ENCODE measurements at regions not wholly inside any gene's neighbourhood (a gene's known extent, or its start where the extent isn't known, plus 50 kb on each side); places are given as distances from the start of the nearest gene placed in this dataset.

- DNase-seq, result no peak
Measured at GRCh38 chr4:31999848-32000247, 1279.7 kb downstream of the PCDH7 start.

- no peak for DNase-seq
Measured at GRCh38 chr4:32000846-32001488, 1280.8 kb downstream of the PCDH7 start.

- no peak for DNase-seq
Measured at GRCh38 chr4:32002037-32002747, 1282.0 kb downstream of the PCDH7 start.

DNA sequence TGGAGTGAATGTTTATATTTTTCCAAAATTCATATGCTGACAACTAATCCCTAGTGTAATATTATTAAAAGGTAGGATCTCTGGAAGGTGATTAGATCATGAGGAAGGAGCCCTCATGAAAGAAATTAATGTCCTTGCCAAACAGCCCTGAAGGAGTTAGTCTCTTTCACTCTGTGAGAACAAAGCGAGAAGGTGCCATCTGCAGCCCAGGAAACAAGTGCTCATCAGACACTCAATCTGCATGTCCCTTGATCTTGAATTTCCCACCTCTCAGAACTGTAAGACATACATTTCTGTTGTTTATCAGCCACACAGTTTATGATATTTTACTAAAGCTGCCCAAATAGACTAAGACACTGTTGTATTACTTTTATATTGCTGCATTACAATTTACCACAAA is 1283.4 kb downstream of the PCDH7 start:
- no peak for DNase-seq

- no peak for DNase-seq
Measured at GRCh38 chr4:32010221-32010620, 1290.1 kb downstream of the PCDH7 start.

GRCh38 chr4:32022071-32022470 is 1301.9 kb downstream of the PCDH7 start:
- no peak for DNase-seq

- no peak for DNase-seq
Measured at GRCh38 chr4:32025851-32026459, 1305.8 kb downstream of the PCDH7 start.

DNA sequence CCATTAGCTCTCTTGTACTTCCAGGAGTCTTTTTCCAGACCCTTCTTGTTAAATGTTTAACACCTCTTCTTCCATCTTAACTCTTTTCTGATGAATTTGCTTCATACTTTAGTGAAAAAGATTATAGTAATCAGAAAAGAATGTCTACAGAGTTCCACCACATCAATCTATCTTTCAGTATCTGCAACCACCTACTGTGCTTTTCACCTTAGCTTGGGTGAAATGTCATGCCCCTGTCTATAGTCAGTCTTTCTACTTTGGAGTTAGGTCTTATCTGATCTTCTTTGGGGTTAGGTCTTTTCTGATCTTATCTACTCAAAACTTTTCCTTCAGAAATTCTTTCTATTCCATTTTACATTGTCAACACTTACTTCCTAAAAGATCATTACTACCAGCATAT is 1310.2 kb downstream of the PCDH7 start:
- no peak for DNase-seq

GRCh38 chr4:32031026-32031425 is 1310.9 kb downstream of the PCDH7 start:
- no peak for DNase-seq

DNA sequence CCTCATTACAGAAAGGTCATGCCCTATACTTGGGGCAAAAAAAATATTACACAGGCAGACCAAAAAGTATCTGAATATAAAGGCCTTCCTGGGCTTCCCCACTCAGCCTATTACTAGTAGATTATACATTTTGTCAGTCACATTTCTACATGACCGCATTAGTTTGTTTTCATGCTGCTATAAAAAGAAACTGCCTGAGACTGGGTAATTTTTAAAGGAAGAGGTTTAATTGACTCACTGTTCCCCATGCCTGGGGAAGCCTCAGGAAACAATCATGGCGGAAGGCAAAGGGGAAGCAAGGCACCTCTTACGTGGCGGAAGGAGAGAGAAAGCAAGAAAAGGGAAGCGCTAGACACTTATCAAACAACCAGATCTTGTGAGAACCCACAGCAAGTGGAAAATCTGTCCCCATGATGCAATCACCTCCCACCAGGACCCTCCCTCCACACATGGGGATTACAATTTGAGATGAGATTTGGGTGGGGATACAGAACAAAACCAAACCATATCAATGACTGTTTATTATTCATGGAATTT is 1312.0 kb downstream of the PCDH7 start:
- no peak for DNase-seq

- DNase-seq, result no peak
Measured at GRCh38 chr4:32037399-32037798, 1317.2 kb downstream of the PCDH7 start.

- DNase-seq, result no peak
Measured at GRCh38 chr4:32042486-32043247, 1322.5 kb downstream of the PCDH7 start.

DNA sequence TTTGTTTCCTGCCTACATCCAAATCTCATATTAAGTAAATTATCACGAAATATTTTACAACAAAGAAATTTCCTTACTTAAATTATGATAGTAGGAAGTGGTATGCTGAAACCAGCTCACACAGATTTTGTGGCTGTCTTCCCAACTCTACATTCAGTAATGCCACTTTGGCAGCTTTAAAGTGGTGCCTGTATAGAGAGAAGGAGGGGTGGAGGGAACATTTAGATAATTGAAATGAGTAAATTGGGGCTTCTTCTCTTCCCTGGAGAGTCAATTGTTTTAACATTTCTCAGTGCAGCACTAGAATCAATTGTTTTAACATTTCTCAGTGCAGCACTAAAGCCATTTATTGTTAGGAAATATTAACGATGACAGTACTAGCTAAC is 1323.1 kb downstream of the PCDH7 start:
- DNase-seq, result no peak

- DNase-seq, result no peak
Measured at GRCh38 chr4:32061916-32062315, 1341.7 kb downstream of the PCDH7 start.

GRCh38 chr4:32073542-32073941 is 1353.4 kb downstream of the PCDH7 start:
- DNase-seq, result no peak

DNA sequence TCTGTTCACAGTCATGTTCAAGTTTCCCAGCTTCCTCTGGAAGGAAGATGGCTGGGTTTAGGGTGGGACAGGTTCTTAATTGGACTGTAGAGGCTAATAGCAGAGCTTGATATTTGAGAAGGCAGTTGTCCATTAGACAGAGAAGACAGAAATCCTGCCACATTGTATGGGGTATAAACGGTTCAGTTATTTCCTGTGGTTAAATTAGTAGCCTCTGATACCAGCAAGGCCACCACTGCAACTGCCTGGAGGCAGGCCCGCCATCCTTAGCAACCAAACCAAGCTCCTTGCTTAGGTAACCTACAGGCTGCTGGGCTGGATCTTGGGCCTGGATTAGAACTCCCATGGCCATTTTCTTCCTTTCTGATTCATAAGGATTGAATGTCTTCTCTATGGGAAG is 1367.0 kb downstream of the PCDH7 start:
- DNase-seq, result no peak

DNA sequence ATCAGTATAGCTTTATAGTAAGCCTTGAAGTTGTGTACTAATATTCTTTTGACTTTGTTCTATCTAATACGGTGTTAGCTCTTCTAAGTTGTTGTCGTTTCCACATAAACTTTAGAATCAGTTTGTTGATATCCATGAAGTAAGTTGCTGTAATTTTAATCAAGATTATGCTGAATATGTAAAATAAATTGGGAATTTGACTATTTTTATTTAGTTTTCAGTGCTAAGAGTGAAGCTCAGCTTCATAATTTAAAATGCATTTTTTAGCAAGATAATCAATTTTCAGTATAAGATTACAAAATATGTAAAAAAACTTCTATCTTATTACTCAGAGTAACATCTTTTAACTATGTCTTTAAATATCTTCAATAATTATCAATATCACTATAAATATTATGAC is 1374.8 kb downstream of the PCDH7 start:
- no peak for DNase-seq

- DNase-seq, result no peak
Measured at GRCh38 chr4:32102896-32103295, 1382.7 kb downstream of the PCDH7 start.

- no peak for DNase-seq
Measured at GRCh38 chr4:32106767-32107166, 1386.6 kb downstream of the PCDH7 start.

DNA sequence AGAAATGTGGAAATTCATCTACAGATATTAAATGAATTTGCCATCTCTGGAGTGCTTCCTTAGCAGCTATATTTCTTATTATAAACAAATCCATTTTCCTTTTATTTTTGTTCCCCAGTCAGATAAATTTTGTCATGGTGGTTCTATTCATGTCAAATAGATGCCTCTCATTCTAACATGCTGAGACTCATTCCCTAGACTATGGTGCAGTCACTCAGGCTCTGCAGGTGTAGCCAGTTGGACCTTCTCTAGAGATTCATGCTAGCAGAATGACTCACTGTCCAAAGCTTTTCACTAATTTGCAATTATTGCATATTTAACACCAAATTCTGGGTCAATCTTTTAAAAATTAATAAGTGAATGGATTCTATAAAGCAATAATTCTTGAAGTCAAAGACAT is 1392.7 kb downstream of the PCDH7 start:
- no peak for DNase-seq

DNA sequence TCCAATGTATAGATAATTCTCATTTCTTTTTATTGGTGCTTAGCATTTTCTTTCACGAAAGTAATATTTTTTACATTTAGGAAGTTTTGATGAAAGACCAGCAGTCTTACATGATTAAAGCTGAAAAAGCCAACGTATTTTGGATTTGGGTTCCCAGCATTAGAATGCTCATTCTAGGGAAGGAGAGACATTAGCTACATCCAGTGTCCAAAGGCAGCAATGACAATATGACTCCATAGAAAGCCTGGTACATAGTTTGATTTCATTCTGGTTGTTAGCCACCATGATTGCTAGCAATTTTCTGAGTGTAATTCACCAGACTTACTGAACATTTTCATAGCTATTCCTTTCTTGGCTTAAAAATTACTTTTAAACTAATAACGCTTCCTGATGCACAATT is 1397.5 kb downstream of the PCDH7 start:
- DNase-seq, result no peak

GRCh38 chr4:32119907-32120306 is 1399.7 kb downstream of the PCDH7 start:
- no peak for DNase-seq

GRCh38 chr4:32128549-32128948 is 1408.4 kb downstream of the PCDH7 start:
- DNase-seq, result no peak

All from stimulated activated CD8-positive, alpha-beta memory T cell treated with anti-CD3 and anti-CD28 coated beads, Interleukin-4, amount 100 ng/mL, for 48 hours (primary cell).